ENCODE measurements at regions not wholly inside any gene's neighbourhood (a gene's known extent, or its start where the extent isn't known, plus 50 kb on each side); places are given as distances from the start of the nearest gene placed in this dataset.

DNA sequence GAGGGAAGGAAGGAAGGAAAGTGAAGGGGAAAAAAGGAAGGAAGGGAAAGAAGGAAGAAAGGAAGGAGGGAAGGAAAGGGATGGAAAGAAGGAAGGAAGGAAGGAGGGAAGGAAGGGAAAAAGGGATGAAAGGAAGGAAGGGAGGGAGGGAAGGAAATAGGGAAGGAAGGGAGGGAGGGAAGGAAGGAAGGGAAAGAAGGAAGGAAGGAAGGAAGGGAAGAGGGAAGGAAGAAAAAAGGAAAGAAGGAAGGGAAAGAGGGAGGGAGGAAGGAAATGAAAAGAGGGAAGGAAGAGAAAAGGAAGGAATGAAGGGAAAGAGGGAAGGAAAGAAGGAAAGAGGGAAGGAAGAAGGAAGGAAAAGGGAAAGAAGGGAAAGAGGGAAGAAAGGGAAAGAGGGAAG lies 136.9 kb downstream of the BARX1 start:
- TF ChIP-seq, protein P1, sequence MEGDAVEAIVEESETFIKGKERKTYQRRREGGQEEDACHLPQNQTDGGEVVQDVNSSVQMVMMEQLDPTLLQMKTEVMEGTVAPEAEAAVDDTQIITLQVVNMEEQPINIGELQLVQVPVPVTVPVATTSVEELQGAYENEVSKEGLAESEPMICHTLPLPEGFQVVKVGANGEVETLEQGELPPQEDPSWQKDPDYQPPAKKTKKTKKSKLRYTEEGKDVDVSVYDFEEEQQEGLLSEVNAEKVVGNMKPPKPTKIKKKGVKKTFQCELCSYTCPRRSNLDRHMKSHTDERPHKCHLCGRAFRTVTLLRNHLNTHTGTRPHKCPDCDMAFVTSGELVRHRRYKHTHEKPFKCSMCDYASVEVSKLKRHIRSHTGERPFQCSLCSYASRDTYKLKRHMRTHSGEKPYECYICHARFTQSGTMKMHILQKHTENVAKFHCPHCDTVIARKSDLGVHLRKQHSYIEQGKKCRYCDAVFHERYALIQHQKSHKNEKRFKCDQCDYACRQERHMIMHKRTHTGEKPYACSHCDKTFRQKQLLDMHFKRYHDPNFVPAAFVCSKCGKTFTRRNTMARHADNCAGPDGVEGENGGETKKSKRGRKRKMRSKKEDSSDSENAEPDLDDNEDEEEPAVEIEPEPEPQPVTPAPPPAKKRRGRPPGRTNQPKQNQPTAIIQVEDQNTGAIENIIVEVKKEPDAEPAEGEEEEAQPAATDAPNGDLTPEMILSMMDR (IDR thresholded peaks at IDR 0.05), result no peak
- TF ChIP-seq EP300 (IDR thresholded peaks at IDR 0.05) (no peak), POLR2A (IDR thresholded peaks at IDR 0.05) (no peak)
